H1 (cell line): ENCODE measurements at regions not wholly inside any gene's neighbourhood (a gene's known extent, or its start where the extent isn't known, plus 50 kb on each side); places are given as distances from the start of the nearest gene placed in this dataset.

Source experiments
- CTCF ChIA-PET: fragments of 300-600 bp; sonication (Branson Sonifier 250); formaldehyde crosslinking; loops from one replicate; lab custom pipeline; 2021; ENCODE audit not compliant: partially characterized antibody; lab: Charles Lee
- POLR2A ChIA-PET: fragments of 300-600 bp; sonication (Branson Sonifier 250); formaldehyde crosslinking; loops from one replicate; lab custom pipeline; 2021; ENCODE audit warnings: inconsistent platforms; ENCODE audit not compliant: partially characterized antibody; lab: Charles Lee
- DNase-seq, 2 experiments: peaks; one replicate each; pipeline versions ENCODE4 v3.0.0 to v3.0.0-alpha.2; 2010 to 2022; ENCODE audit warnings: low spot score in 2 of 2, low read depth in 1 of 2, mixed read lengths in 1 of 2
- FAIRE-seq: peaks from 2 replicates; lab custom pipeline; 2011; peaks lifted over from hg19 to GRCh38; lab: Jason Lieb, UNC
- H2AFZ ChIP-seq: 2 replicates; pipeline ENCODE4 v1.8.1; 2012; ENCODE audit warnings: low read length, inconsistent platforms
- H2AK5ac ChIP-seq: 2 replicates; pipeline ENCODE4 v1.6.1; 2013; ENCODE audit warnings: low read depth, low read length
- H2BK120ac ChIP-seq: replicated peaks from 2 replicates; pipeline ENCODE3; 2013; ENCODE audit warnings: low read depth, low read length, inconsistent platforms
- H2BK12ac ChIP-seq: 2 replicates; pipeline ENCODE4 v1.6.1; 2013; ENCODE audit warnings: low read depth, low read length
- H2BK15ac ChIP-seq: 2 replicates; pipeline ENCODE4 v1.6.1; 2013; ENCODE audit warnings: low read length
- H2BK20ac ChIP-seq: 2 replicates; pipeline ENCODE4 v1.6.1; 2013; ENCODE audit warnings: low read length
- H2BK5ac ChIP-seq: 2 replicates; pipeline ENCODE4 v1.6.1; 2013; ENCODE audit warnings: low read depth, low read length
- H3K14ac ChIP-seq: 2 replicates; pipeline ENCODE4 v1.6.1; 2013; ENCODE audit warnings: inconsistent platforms; ENCODE audit not compliant: insufficient read length
- H3K18ac ChIP-seq: 2 replicates; pipeline ENCODE4 v1.6.1; 2013; ENCODE audit warnings: low read length; ENCODE audit errors: extremely low read depth
- H3K23ac ChIP-seq: 2 replicates; pipeline ENCODE4 v1.6.1; 2013; ENCODE audit warnings: inconsistent platforms; ENCODE audit not compliant: insufficient read length
- H3K23me2 ChIP-seq: 2 replicates; pipeline ENCODE4 v1.6.1; 2013; ENCODE audit warnings: low read depth, low read length
- H3K27ac ChIP-seq: 2 replicates; pipeline ENCODE4 v1.6.1; 2011; ENCODE audit warnings: low read depth, low read length, inconsistent platforms
- H3K27me3 ChIP-seq, 4 experiments: replicated peaks in 1 of 4; 1 replicate in 1 of 4; 2 replicates in 3 of 4; pipeline versions ENCODE4 v1.6.1 to v1.8.1; 2011 to 2013; ENCODE audit warnings: low read length in 3 of 4, mild to moderate bottlenecking in 3 of 4, inconsistent platforms in 2 of 4, mixed read lengths in 2 of 4, moderate library complexity in 1 of 4; ENCODE audit not compliant: control insufficient read depth in 3 of 4, insufficient read depth in 3 of 4; ENCODE audit errors: extremely low read depth in 1 of 4
- H3K36me3 ChIP-seq, 4 experiments: 2 replicates each; pipeline versions ENCODE4 v1.6.1 to v1.8.1; 2011 to 2013; ENCODE audit warnings: mild to moderate bottlenecking in 4 of 4, low read length in 3 of 4, moderate library complexity in 2 of 4, control low read depth in 1 of 4, inconsistent platforms in 1 of 4; ENCODE audit not compliant: insufficient read depth in 4 of 4, control insufficient read depth in 2 of 4
- H3K4ac ChIP-seq: replicated peaks from 2 replicates; pipeline ENCODE3; 2013; ENCODE audit warnings: low read length, low read depth, mixed read lengths, inconsistent platforms; ENCODE audit not compliant: insufficient read length
- H3K4me1 ChIP-seq, 4 experiments: replicated peaks in 1 of 4; 1 replicate in 1 of 4; 2 replicates in 3 of 4; pipeline versions ENCODE4 v1.6.1 to v1.8.1; 2011 to 2013; ENCODE audit warnings: low read length in 3 of 4, inconsistent platforms in 2 of 4, mixed read lengths in 1 of 4; ENCODE audit not compliant: insufficient read depth in 4 of 4, control insufficient read depth in 3 of 4
- H3K4me2 ChIP-seq, 2 experiments: 2 replicates each; pipeline versions ENCODE4 v1.6.1 to v1.8.1; 2011 to 2013; ENCODE audit warnings: low read depth in 2 of 2, low read length in 2 of 2, control low read depth in 1 of 2, inconsistent platforms in 1 of 2, mild to moderate bottlenecking in 1 of 2; ENCODE audit not compliant: insufficient read depth in 1 of 2
- H3K4me3 ChIP-seq, 4 experiments: fragments of 200-600, 300-600 bp in 1 of 4; sonication (generic), shearing (Covaris generic), sonication (Bioruptor Twin) in 1 of 4; 2 replicates each; pipeline versions ENCODE4 v1.5.1 to v1.8.1; 2011 to 2016; ENCODE audit warnings: low read length in 4 of 4, low read depth in 3 of 4, control low read depth in 2 of 4, inconsistent platforms in 2 of 4, mild to moderate bottlenecking in 2 of 4, mixed read lengths in 1 of 4, moderate library complexity in 1 of 4; ENCODE audit not compliant: insufficient read depth in 2 of 4; ENCODE audit errors: extremely low read depth in 1 of 4
- H3K56ac ChIP-seq: replicated peaks from 2 replicates; pipeline ENCODE3; 2013; ENCODE audit warnings: low read depth, mild to moderate bottlenecking, mixed read lengths, low read length, inconsistent platforms; ENCODE audit not compliant: insufficient read length
- H3K79me1 ChIP-seq: 2 replicates; pipeline ENCODE4 v1.6.1; 2013; ENCODE audit warnings: low read depth, low read length, control low read depth
- H3K79me2 ChIP-seq, 2 experiments: 2 replicates each; pipeline versions ENCODE4 v1.6.1 to v1.8.1; 2012 to 2013; ENCODE audit warnings: low read length in 2 of 2, mild to moderate bottlenecking in 2 of 2, inconsistent platforms in 1 of 2; ENCODE audit not compliant: insufficient read depth in 2 of 2, control insufficient read depth in 1 of 2
- H3K9ac ChIP-seq, 4 experiments: replicated peaks in 1 of 4; 1 replicate in 1 of 4; 2 replicates in 3 of 4; pipeline versions ENCODE4 v1.6.1 to v1.8.1; 2011 to 2013; ENCODE audit warnings: low read depth in 3 of 4, low read length in 3 of 4, control low read depth in 2 of 4, mild to moderate bottlenecking in 2 of 4, moderate library complexity in 2 of 4, inconsistent platforms in 1 of 4; ENCODE audit errors: extremely low read depth in 1 of 4
- H3K9me3 ChIP-seq, 2 experiments: 2 replicates each; pipeline versions ENCODE4 v1.6.1 to v1.8.1; 2012 to 2013; ENCODE audit warnings: mild to moderate bottlenecking in 2 of 2, moderate library complexity in 2 of 2, control low read depth in 1 of 2, inconsistent platforms in 1 of 2, low read depth in 1 of 2, low read length in 1 of 2, mixed read lengths in 1 of 2; ENCODE audit not compliant: insufficient read depth in 2 of 2
- H4K20me1 ChIP-seq, 2 experiments: replicated peaks in 1 of 2; 2 replicates each; pipeline versions ENCODE3 to v1.8.1; 2011 to 2013; ENCODE audit warnings: inconsistent platforms in 2 of 2, low read length in 2 of 2, mild to moderate bottlenecking in 1 of 2; ENCODE audit not compliant: insufficient read depth in 2 of 2, control insufficient read depth in 1 of 2
- H4K5ac ChIP-seq: 2 replicates; pipeline ENCODE4 v1.6.1; 2013; ENCODE audit warnings: low read length, low read depth, mixed read lengths, inconsistent platforms; ENCODE audit not compliant: insufficient read length
- H4K8ac ChIP-seq: 2 replicates; pipeline ENCODE4 v1.8.0; 2013; ENCODE audit warnings: mild to moderate bottlenecking, moderate library complexity, low read length, inconsistent platforms; ENCODE audit not compliant: insufficient read depth; ENCODE audit errors: extremely low read depth
- H4K91ac ChIP-seq: replicated peaks from 2 replicates; pipeline ENCODE3; 2013; ENCODE audit warnings: low read length, mixed read lengths, inconsistent platforms; ENCODE audit not compliant: insufficient read length
- KDM5A ChIP-seq: fragments of 200-600 bp; IDR thresholded peaks from 2 replicates; pipeline ENCODE4 v1.7.1; 2012; ENCODE audit warnings: mild to moderate bottlenecking, low read length, inconsistent platforms, mixed read lengths
- WGBS, 2 experiments: shearing (Covaris generic) in 1 of 2; methylation state at CpG; one replicate each; pipeline versions ENCODE4 v1.1.6 to v1.1.7; 2013 to 2015; ENCODE audit warnings: low lambda C conversion rate in 2 of 2, mixed read lengths in 2 of 2, inconsistent platforms in 1 of 2, low coverage in 1 of 2, missing lambda C conversion rate in 1 of 2; ENCODE audit not compliant: insufficient replicate concordance in 2 of 2, insufficient coverage in 1 of 2, insufficient read length in 1 of 2; ENCODE audit errors: extremely low coverage in 1 of 2, missing lambda C conversion rate in 1 of 2; 5-methylcytosine and 5-hydroxymethylcytosine counted together

GRCh38 chr3:153602801-153603200 lies 440.8 kb downstream of the RAP2B start:
- Histone ChIP-seq H3K27ac (no peak overlapping the region), H3K14ac (no peak overlapping the region), H2BK120ac (no peak overlapping the region), H3K9me3 (no peaks in the 10 kb centered on the region), H4K8ac (no peak overlapping the region), H3K23ac (no peak overlapping the region), H2BK5ac (no peak overlapping the region), H2AK5ac (no peak overlapping the region), H3K18ac (no peak overlapping the region), H4K20me1 (no peaks in the 10 kb centered on the region), H4K91ac (no peak overlapping the region), H3K36me3 (no peaks in the 10 kb centered on the region), H3K4ac (no peak overlapping the region), H3K79me2 (no peaks in the 10 kb centered on the region), H3K27me3 (no peaks in the 10 kb centered on the region), H3K4me3 (no peak overlapping the region), H2BK20ac (no peak overlapping the region), H3K56ac (no peak overlapping the region), H3K4me1 (no peaks in the 10 kb centered on the region), H3K4me2 (no peak overlapping the region), H3K9ac (no peak overlapping the region), H4K5ac (no peak overlapping the region), H2BK15ac (no peak overlapping the region), H2AFZ (no peak overlapping the region), H3K79me1 (no peaks in the 10 kb centered on the region), H2BK12ac (no peak overlapping the region), H3K23me2 (no peaks in the 10 kb centered on the region)
- no peak for TF ChIP-seq KDM5A
- POLR2A ChIA-PET, result no interaction called here
- 100% methylated on average over 1 of the region's 1 CpG; no CpG with 5 or more reads in 1 of the 2 experiments for WGBS, 2 experiments
- DNase-seq (no peak), FAIRE-seq (no peak)
- CTCF ChIA-PET, result interaction anchor here (1.4 kb wide), 1 partner anchor 415 kb away, joined by 3 read pairs; no protein-coding TSS in a partner anchor
